ENCODE measurements at regions not wholly inside any gene's neighbourhood (a gene's known extent, or its start where the extent isn't known, plus 50 kb on each side); places are given as distances from the start of the nearest gene placed in this dataset.

DNA sequence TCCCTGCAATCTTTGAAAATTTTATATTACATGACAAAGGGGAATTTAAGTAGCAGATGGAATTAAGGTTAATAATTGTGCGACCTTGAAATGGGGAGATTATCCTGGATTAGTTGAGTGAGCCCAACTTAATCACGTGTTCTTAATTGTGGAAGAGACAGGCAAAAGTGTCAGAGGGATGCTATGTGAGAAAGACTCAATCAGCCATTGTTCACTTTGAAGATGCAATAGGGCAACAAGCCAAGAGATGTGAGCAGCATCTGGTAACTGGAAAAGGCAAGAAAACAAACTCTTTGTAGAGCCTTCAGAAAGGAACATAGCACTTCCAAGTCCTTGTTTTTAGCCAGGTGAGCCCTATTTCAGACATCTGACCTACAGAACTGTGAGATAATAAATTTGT, 247.7 kb downstream of the SLITRK1 start:
- no peak overlapping the region for H3K9ac ChIP-seq (replicated peaks; ENCODE audit: extremely low read depth, insufficient read depth, low read length)
- H3K27ac ChIP-seq (ENCODE audit: insufficient read depth, low read depth, low read length): no peak overlapping the region
- BruUV-seq (replicated peaks): no TSS peak
- H3K79me2 ChIP-seq (ENCODE audit: control insufficient read depth, insufficient read depth, low read length): no peaks in the 10 kb centered on the region
- H4K20me1 ChIP-seq (replicated peaks; ENCODE audit: control insufficient read depth, extremely low read depth, insufficient read depth, low read length): no peaks in the 10 kb centered on the region
- intact Hi-C loops (cut with micrococcal nuclease) (no loop called here), dilution Hi-C loops (cut with MboI; ENCODE audit: extremely low pct_ligation_motif_present, low sequenced_read_pairs) (no loop called here)
- no peaks in the 10 kb centered on the region for H3K36me3 ChIP-seq (ENCODE audit: control insufficient read depth in 2 of 2, extremely low read depth in 1 of 2, insufficient read depth in 2 of 2, low read length in 2 of 2)
- TF ChIP-seq POLR2AphosphoS5 (IDR thresholded peaks at IDR 0.05; ENCODE audit: insufficient read depth, low read depth, low read length) (no peak), POLR2A (IDR thresholded peaks at IDR 0.05; ENCODE audit: low read depth, low read length) (no peak)
- H3K4me1 ChIP-seq (ENCODE audit: control insufficient read depth, extremely low read depth, insufficient read depth, low read length): no peaks in the 10 kb centered on the region
- FAIRE-seq (no peak), DNase-seq (ENCODE audit: low read depth, low spot score) (no peak)
- peaks cover 6% of the 10 kb centered on the region for H3K9me3 ChIP-seq (replicated peaks; ENCODE audit: control insufficient read depth, insufficient read depth, low read length)
- no peak overlapping the region for H3K4me3 ChIP-seq (replicated peaks in 1 of 3; ENCODE audit: insufficient read depth in 1 of 3, low read depth in 1 of 3, low read length in 3 of 3)
- H3K9me1 ChIP-seq (replicated peaks; ENCODE audit: control insufficient read depth, extremely low read depth, insufficient read depth, low read length): no peaks in the 10 kb centered on the region
- H2AFZ ChIP-seq (ENCODE audit: low read depth, low read length): no peak overlapping the region
- no peaks in the 10 kb centered on the region for H3K27me3 ChIP-seq (ENCODE audit: control insufficient read depth in 2 of 2, insufficient read depth in 2 of 2, low read length in 2 of 2)
- POLR2A ChIA-PET: no interaction called here
- CTCF ChIA-PET: no interaction called here
- H3K4me2 ChIP-seq (ENCODE audit: insufficient read depth, low read length): no peak overlapping the region

DNA sequence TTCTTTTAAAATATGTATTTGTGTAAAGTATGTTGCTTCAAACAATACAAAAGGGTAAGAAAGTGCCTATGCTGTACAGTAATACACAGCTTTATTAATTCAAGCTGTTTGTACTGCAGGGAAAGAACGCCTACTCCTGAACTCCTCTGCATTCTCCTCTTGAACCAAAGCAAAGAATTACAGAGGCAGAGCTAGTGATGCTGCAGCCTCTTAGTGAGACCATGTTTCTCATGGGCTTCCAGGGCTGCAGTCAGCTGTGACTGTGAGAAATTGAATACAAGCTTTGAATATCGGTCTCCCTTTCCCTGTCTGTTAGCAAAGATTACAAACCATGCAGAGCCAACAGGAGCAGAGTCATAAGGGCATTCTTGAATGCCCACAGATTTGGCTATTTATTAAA, 248.5 kb downstream of the SLITRK1 start:
- dilution Hi-C loops (cut with MboI; ENCODE audit: extremely low pct_ligation_motif_present, low sequenced_read_pairs): no loop called here
- DNase-seq (ENCODE audit: low read depth, low spot score): no peak
- TF ChIP-seq MYC (IDR thresholded peaks at IDR 0.05; ENCODE audit: low read depth, low read length) (no peak), POLR2AphosphoS5 (IDR thresholded peaks at IDR 0.05; ENCODE audit: insufficient read depth, low read depth, low read length) (no peak), POLR2A (IDR thresholded peaks at IDR 0.05; ENCODE audit: low read depth, low read length) (no peak), FOS (IDR thresholded peaks at IDR 0.05; ENCODE audit: borderline replicate concordance, insufficient read depth, low read length) (no peak), JUN (IDR thresholded peaks at IDR 0.05; ENCODE audit: borderline replicate concordance, insufficient read depth, insufficient read length, low read depth) (no peak), GATA2 (IDR thresholded peaks at IDR 0.05; ENCODE audit: insufficient read depth, insufficient read length, low read depth, low read length) (no peak), EZH2 (IDR thresholded peaks at IDR 0.05; ENCODE audit: borderline replicate concordance, low read depth, low read length, severe bottlenecking) (no peak)
- TF ChIP-seq, protein P1, sequence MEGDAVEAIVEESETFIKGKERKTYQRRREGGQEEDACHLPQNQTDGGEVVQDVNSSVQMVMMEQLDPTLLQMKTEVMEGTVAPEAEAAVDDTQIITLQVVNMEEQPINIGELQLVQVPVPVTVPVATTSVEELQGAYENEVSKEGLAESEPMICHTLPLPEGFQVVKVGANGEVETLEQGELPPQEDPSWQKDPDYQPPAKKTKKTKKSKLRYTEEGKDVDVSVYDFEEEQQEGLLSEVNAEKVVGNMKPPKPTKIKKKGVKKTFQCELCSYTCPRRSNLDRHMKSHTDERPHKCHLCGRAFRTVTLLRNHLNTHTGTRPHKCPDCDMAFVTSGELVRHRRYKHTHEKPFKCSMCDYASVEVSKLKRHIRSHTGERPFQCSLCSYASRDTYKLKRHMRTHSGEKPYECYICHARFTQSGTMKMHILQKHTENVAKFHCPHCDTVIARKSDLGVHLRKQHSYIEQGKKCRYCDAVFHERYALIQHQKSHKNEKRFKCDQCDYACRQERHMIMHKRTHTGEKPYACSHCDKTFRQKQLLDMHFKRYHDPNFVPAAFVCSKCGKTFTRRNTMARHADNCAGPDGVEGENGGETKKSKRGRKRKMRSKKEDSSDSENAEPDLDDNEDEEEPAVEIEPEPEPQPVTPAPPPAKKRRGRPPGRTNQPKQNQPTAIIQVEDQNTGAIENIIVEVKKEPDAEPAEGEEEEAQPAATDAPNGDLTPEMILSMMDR (IDR thresholded peaks at IDR 0.05; ENCODE audit: extremely low read depth in 1 of 2, insufficient read depth in 1 of 2, low read depth in 1 of 2, low read length in 2 of 2): no peak
- TF ChIP-seq, protein P2, sequence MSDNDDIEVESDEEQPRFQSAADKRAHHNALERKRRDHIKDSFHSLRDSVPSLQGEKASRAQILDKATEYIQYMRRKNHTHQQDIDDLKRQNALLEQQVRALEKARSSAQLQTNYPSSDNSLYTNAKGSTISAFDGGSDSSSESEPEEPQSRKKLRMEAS (IDR thresholded peaks at IDR 0.05; ENCODE audit: insufficient read depth, insufficient read length): no peak

More for the DNA sequence above, 248.5 kb downstream of the SLITRK1 start:
- no peak overlapping the region for H3K4me3 ChIP-seq (replicated peaks in 1 of 3; ENCODE audit: insufficient read depth in 1 of 3, low read depth in 1 of 3, low read length in 3 of 3)
- no TSS peak for BruUV-seq (replicated peaks)
- ChIA-PET POLR2A (no interaction called here), CTCF (no interaction called here)
- intact Hi-C loops (cut with micrococcal nuclease): no loop called here
- no peaks in the 10 kb centered on the region for H3K79me2 ChIP-seq (ENCODE audit: control insufficient read depth, insufficient read depth, low read length)
- no peak overlapping the region for H3K4me2 ChIP-seq (ENCODE audit: insufficient read depth, low read length)
- no peaks in the 10 kb centered on the region for H3K36me3 ChIP-seq (ENCODE audit: control insufficient read depth in 2 of 2, extremely low read depth in 1 of 2, insufficient read depth in 2 of 2, low read length in 2 of 2)
- no peak overlapping the region for H3K9ac ChIP-seq (replicated peaks; ENCODE audit: extremely low read depth, insufficient read depth, low read length)
- H3K27ac ChIP-seq (ENCODE audit: insufficient read depth, low read depth, low read length): no peak overlapping the region
- no peak overlapping the region for H2AFZ ChIP-seq (ENCODE audit: low read depth, low read length)
- no peaks in the 10 kb centered on the region for H4K20me1 ChIP-seq (replicated peaks; ENCODE audit: control insufficient read depth, extremely low read depth, insufficient read depth, low read length)
- no peak for FAIRE-seq
- no peaks in the 10 kb centered on the region for H3K27me3 ChIP-seq (ENCODE audit: control insufficient read depth in 2 of 2, insufficient read depth in 2 of 2, low read length in 2 of 2)
- no peaks in the 10 kb centered on the region for H3K9me1 ChIP-seq (replicated peaks; ENCODE audit: control insufficient read depth, extremely low read depth, insufficient read depth, low read length)
- H3K9me3 ChIP-seq (replicated peaks; ENCODE audit: control insufficient read depth, insufficient read depth, low read length): peaks cover 6% of the 10 kb centered on the region
- no peaks in the 10 kb centered on the region for H3K4me1 ChIP-seq (ENCODE audit: control insufficient read depth, extremely low read depth, insufficient read depth, low read length)

Measured in endothelial cell of umbilical vein (primary cell).